GM18520 (cell line): ENCODE measurements at regions not wholly inside any gene's neighbourhood (a gene's known extent, or its start where the extent isn't known, plus 50 kb on each side); places are given as distances from the start of the nearest gene placed in this dataset.
A peak's percentile ranks its signal among the peaks of the same experiment; 100 is the strongest.
"Not testable (repeated sequence)": the region's sequence is repeated elsewhere in the genome, so short reads cannot be mapped to it uniquely, and the experiment has no call there.

Source experiments
- ATAC-seq: cut with Tn5 transposase; IDR thresholded peaks from one replicate; pipeline ENCODE4 v1.9.1; 2021; ENCODE audit not compliant: unreplicated experiment

DNA sequence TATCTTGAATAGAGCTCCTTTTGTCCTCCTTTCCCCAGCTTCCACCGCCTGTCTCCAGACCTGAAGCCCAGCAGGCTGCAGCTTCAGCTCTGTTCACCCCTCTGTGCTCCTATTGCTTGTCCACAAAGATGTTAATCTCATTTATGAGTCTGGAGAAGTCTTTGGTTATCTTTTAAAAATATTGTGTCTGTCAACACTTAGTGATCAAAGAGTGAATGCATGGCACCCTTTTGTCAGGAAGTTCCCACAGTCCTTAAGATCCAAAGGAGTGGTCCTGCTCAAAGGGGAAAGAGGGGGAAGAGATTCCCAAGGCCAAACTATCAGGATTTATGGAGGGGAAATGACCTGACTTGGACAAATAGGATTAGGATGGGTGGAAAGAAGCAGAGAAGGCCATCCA is 118.9 kb downstream of the ACAA2 start:
- no peak for ATAC-seq

DNA sequence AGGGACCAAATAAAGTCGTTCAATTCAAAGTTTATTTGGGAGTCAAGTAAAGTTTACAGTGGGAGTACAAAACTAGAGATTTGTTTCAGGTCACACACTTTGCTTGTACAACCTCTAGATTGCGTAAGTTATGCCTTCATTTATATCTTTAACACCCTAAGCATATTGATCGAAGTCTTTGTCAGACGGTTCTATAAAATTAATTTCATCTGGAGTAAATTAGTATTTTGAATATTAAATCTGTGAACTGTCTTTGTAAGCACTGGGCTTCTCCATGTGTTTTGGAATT is 119.7 kb downstream of the ACAA2 start:
- ATAC-seq, result no peak

DNA sequence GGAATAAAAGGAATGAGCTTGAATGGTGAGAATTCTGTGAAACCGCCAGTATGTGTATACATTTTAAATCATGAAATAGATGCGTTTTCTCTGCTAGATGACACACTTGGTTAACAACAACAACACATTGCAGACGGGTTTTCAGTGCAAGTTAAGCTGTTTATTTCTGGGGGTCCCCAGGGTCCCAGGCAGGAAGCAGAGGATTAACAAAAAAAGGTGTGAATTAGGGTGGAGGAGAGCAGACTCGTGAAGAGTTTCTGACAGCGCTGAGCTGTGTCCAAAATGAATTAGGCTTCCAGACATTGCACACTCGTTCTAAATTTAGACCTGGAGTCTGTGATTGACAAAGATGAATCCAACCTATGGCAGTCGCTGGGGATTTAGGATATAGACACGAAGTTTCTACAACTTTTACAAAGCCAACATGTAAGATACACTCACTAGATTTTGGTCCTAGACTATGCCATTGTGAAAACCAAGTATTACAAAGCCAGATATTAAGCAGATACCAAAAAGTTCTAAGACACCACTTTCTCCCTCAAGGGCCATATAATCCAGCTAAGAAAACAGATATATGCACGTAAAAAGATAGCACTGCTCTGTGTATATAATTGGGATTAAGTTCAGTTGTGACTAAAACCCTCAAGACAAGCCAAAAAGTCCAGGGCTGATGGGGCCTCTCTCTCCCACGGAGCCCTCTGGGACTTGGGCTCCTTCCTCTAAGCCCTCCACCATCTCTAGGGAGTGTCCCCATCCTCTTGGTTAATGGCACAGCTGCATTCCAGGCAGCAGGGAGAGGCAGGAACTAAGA is 120.2 kb downstream of the ACAA2 start:
- ATAC-seq, result no peak

DNA sequence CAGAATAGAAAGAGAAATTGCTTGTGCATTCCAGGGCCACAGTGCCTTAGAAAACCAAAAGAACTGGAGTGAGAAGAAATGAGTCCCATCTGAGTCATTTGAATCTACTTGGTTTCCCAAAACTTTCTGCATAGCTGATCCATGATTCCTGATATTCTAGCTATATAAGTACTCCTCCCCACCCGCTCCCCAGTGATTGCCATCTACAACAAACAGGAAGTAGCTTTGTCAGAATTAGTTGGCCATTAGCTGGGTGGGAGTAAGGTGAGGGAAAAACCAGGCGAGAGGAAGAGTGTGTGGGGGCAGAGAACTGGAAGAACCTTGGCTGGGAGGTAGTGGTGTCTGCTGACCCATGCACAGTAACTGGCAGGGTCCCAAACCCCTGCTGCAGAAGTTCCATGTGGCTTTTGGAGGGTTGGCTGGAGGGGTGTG is 122.1 kb downstream of the ACAA2 start:
- no peak for ATAC-seq

DNA sequence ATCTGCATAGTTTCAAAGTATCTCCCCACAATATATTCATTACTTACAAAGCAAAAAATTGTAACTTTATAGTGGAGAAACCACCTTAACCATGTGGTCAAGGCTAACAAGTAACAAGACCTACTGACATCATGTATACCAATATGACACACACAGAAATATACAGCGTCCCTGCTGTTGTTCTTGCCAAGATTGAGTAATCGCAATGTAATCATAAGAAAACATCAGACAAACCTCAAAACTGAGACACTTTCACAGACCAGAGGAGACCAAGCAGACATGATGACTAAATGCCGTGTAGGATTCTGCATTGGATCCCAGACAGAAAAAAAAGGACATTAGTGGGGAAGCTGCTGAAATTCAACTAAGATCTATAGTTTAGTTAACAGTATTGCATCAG is 123.0 kb downstream of the ACAA2 start:
- ATAC-seq, result peak; percentile 51

DNA sequence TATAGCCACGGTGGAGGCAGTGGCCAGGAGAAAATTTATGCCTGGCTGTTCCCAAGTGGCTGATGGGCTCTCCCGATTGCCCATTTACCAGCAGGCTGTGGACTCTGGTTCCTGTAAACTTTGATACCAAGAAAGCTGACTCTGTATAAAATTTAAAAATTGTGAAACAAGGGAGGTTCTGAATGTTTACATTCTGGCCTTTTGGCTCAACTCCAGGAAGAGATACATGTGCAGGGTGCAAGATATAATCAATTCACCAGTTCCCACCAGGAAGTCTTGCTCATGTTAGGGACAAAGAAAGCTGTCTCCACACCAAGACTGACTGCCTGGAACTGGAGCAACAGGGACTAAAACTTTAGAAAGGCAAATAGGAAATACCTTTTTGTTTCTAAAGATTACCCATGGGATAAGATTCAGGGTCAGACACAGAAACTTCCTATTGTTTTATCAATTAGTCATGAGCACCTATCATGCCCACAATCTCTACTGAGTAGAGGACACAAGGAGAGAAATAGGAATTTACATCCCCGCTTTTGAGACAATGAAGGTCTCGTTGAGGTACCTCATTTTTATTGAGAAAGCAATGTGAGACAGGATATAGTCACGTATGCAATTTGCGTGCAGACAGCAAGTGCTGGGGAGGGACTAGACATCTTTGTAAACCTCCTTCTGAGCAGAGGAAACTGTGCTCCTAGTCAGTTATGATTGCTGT is 123.5 kb downstream of the LIPG start:
- no peak for ATAC-seq

DNA sequence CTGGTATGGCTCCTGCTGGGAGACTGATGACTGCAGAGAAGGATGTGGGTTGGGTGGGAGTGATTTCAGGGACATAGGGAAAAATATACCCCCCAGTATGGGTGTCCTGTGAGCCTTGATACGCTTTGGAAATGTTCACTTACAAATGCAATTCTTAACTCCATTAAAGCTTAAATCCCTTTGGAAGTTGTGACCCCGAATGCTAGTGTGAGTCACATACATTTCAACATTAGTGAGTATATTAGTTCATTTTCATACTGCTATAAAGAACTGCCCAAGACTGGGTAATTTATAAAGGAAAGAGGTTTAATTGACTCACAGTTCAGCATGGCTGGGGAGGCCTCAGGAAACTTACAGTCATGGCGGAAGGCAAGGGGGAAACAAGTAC is 120.9 kb downstream of the LIPG start:
- ATAC-seq, result not testable (repeated sequence)

DNA sequence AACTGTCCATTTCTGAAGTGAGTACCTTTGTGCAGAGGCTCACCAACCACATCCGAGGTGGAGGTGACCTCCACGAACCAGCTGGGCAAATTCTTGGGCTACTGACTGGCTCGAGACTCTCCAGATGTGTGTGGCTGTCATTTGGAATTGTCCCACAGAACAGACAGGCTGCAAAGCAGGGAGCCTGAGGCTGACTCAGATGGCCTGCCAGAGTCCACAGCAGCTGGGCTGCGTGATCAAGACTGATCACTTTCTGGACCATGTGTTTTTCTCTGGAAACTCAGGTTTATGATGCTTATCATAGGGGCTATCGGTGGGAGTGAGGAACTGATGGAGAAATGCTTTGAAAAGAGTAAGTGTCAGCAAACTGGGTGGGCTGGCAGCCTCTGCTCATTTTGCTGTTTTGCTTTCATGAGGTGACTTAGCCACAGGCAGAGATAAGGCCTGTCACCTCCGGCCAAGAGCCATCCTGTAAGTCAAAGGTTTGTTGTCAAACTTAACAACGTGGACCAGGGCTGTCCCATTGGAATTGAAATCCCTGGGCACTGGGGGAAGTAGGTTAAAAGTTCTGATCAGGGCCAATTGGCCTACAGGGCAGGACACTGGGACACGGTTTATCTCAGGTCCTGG is 120.4 kb downstream of the LIPG start:
- no peak for ATAC-seq

DNA sequence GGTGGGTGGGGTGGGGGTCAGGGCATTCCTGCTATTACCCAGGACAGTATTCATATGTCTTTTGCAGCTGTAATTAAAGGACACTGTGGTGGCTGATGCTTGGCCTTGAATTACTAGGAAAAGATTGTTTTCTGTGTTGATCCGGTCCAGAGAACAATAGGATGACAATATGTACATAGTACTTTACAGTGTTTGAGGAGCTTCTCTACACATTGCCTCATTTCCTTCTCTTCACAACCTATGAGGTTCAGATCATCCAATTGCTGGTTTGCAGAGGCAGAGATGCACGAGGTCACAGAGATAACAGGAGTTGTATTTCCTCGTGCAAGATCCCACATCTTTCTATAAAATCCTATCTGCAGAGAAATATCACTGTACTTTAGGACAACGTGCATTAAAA is 119.5 kb downstream of the LIPG start:
- ATAC-seq, result no peak

DNA sequence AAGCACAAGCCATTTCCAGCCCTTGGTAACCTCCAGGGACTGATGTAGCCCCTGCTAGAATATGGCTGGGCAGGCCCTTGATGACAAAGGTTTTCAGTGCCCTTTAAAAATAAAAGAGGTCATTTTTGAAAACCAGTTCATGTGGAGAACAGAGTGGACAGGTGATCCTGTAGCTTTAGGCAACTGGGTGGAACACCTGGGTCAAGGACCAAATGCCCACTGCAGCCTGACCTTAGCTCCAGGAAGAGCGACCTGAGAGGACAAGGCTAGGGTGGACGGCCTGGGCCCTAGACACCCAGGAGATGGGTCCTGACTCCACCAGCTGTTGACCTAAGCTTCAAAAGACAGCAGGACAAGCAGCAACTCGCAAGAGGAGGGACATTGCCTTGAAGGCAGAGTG is 116.6 kb downstream of the LIPG start:
- ATAC-seq, result no peak

DNA sequence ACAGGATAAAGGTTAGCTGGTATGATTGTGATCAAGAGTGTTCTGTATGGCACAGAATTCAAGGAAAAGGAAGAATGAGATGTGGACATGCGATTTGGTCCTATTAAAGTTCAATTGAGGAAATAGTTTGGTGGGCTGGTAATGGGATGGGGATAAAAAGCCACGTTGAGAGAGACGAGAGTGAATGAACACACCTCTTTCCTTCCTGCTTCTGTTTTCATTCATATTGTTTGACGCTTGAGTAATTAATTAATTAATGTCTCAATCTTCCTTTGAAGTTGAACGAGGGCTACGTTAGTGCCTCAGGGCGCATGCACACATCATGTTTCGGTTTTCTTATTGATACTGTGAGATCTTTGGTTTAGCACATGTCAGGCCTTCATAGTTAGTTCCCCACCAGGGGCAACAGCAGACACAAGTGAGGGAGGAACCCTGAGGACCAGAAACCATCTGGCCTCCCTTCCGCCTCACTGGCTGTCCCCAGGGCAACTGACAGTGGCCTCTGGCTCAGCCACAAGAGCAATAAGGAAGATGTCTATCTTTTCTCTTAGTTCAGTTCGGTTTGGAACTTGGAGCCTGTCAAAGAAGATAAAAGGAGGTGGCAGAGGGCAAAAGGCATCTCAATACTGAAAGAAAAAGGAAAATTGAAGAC is 116.0 kb downstream of the LIPG start:
- ATAC-seq, result peak; percentile 65

DNA sequence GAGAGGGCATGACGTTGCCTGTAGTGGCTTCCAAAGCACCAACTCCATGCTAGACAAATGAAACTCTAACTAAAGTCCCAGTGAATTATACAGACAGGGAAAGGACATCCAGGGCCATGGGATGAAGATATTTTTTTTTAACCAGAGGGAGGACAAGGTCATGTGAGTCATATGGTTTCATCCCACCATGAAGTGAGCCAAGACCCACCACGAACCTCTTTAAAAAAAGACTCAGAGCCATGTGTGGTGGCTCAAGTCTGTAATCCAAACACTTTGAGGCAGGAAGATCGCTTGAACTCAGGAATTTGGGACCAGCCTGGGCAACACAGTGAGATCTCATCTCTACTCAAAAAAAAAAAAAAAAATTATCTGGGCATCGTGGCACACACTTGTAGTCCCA is 115.2 kb downstream of the LIPG start:
- ATAC-seq, result no peak

DNA sequence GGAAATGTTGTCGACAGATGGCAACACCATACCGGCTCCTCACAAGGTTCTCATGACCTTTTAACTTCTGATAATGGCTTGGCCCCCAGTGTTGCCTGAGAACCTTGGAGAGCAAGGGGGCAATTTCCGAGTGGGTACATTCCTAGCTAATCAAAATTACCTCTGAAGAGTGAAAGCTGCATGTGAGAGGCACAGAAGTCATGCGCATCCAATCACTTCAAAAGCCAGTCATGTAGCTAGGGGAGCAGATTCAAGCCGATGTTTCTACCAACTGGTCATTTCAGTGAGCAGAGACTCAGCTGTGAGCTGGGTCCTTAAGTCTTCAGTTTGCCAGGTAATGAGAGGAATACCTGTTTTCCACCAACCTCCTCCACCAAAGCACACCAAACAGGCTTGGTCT is 111.4 kb downstream of the LIPG start:
- ATAC-seq, result no peak

DNA sequence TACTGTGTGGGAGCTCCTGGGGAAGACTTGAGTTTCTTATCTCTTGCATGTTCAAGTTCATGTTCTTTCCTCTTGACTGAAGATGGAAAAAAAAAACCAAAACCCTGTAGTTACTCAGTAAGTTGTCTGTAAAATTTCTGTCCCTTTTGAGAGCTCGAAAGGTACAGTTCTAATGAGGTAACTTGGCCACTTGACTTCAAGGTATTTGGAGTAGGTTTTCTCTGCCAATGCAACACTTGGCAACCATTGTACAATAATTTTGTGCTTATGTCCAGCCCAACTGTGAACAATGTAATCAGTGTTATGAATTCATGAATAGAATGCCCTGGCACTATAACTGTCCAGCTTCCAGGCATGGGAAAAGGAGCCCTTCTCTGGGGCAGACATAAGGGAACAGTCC is 111.0 kb downstream of the LIPG start:
- no peak for ATAC-seq

DNA sequence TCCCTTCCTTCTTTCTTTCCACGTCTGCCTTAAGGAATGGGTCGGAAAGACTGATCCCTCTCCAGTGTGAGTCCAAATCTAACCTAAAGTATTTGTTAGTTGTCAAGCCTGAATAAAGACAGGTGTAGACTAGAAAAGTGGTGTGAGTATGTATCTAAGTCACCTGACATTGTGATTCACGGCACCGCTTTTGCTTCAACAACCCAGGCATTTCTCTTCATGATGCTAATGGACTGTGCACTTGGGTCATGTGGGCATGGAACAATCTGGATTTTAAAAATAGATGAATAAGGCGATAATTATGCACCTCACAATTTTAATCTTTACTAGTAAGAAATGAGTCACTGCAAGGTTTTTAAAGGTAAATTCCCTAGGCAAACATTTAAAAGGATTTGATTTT is 107.5 kb downstream of the LIPG start:
- ATAC-seq, result no peak

DNA sequence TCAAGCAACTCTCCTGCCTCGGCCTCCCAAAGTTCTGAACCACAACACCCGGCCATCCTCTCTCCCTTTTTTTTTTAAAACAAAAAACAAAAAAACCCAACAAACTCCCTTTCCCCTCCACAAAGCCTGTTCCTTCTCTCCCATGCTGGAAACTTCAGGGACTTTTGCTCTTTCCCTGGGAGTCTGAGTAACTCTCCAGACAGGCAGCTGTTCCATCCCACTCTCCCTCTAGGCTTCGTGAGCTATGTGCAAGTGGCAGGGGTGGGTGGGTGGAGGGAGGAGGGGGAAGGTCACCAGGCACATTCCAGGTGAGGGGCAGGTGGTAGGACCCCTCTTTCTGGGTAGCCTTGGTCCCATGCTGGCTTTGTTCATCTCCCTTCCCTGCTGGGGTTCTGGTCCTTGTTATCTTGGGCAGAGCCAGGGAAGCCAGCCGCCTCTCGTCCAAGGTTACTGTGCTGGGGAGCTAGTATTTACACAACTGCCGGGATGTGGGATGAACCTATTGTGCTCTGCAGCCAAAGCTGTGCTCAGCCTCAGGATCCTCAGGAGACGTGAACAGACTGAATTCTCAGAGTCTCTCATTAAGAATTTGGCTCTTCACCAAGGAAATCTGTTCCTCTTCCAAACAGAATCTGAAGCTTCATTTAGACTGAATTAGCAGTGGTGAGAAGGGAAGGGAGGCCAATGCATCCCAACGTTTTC is 106.9 kb downstream of the LIPG start:
- no peak for ATAC-seq

DNA sequence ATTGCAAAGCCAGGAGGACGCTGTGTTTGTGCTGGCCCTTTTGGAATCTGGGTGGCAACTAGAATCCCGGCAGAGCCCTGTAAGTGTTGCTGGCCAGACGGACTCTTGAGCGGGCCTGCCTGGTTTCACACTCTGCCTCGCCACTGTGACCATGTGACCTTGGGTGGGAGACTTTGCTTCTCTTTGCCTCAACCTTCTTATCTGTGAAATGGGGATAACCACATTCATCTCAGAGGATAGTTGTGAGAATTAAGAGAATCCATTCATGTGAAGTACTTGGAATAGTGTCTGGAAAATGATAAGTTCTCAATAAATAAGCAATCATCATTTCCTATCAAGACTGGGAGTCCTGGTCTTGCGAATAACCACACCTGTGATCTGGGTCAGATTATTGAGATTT is 105.6 kb downstream of the LIPG start:
- no peak for ATAC-seq

DNA sequence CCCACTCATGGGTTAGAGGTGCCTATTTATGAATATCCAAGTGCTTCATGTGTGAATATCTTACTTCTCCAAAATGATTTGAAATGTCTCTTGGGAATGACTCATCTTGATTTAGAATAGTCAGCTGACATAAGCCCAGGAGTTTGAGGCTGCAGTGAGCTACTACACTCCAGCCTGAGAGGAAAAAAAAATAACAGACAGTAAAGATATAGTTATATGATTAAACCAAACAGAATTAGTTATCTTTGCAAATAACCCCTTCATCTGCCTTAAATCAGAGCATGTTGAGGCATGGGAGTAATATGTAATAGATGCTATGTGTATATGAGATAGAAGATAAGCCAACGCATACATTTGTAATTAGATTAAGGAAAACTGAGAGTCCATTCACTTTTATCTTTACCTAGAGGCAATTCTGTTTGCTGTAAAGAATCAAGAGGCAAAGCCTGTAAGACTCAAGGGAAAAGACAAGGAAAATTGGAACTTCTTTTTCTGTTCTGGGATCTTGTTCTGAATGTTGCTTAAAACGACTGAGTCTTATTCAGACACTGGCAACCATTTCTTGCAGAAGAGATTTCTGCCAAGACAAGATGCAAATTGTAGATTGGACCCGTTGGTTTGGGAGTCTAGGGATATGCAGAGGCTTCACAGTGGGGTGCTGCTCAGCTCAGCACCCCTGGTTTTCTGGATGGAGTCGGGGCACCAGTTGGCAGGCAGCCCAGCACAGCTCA is 104.4 kb downstream of the LIPG start:
- ATAC-seq, result no peak

DNA sequence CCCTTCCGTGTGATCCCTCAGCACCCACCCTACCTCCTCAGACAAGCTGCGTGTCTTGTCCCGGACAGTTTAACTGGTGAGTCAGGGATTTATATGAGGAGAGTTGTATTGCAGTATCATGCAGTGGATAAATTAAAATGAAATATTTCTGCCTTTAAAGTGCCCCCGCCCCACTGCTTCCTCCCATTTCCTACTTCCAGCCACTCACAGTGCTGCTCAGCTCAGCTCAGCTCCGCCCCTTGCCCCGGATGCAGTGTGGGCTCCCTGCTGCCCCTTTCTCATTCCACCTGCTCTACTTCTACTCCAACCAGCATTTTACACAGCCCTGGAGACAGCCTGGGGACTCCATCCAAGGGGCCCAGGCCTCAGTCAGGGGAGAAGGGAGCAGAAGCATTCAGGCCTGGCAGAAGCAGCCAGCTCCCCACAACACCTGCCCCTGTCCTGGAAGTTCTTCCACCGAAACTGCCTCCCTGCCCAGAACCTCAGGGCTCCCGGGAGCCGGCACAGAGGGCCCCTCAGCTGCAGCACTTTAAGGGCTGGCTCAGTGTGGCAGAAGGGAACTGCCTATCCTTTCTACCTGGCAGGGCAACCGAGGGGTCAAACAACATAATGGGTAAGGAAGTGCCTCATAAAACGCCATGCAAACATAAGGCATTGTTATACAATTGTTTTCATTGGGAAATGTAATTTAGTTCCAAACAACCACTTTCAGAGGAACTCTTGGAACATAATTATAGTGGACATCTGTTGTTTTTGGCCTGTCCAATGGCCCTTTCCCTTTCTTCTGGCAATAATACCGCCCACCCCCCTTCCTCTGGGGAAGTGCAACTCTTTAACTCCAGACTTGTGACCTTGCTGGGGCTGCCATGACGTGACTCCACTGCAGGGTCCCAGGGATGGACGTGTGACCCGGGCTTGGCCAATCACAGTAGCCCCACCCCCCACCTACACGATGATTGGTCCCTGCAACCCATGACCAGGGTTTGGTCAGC is 102.3 kb downstream of the LIPG start:
- ATAC-seq, result no peak
